Embryonic facial prominence (tissue), 1 donor: ENCODE measurements at regions not wholly inside any gene's neighbourhood (a gene's known extent, or its start where the extent isn't known, plus 50 kb on each side); places are given as distances from the start of the nearest gene placed in this dataset.
"Not testable (repeated sequence)": the region's sequence is repeated elsewhere in the genome, so short reads cannot be mapped to it uniquely, and the experiment has no call there.

Experiments
- DNase-seq: peaks from one replicate; pipeline ENCODE4 v3.0.0-alpha.2; 2016; ENCODE audit errors: extremely low spot score

GRCh38 chr11:71182791-71183677 is 69.3 kb downstream of the SHANK2 start:
- DNase-seq, result no peak

- DNase-seq, result no peak
Observed at GRCh38 chr11:71181566-71181965, 70.8 kb downstream of the SHANK2 start.

GRCh38 chr11:71180694-71181470 is 71.5 kb downstream of the SHANK2 start:
- no peak for DNase-seq

- no peak for DNase-seq
Observed at GRCh38 chr11:71179877-71180605, 72.3 kb downstream of the SHANK2 start.

GRCh38 chr11:71178076-71178475 is 74.3 kb downstream of the SHANK2 start:
- DNase-seq, result no peak

- DNase-seq, result no peak
Observed at GRCh38 chr11:71176812-71177211, 75.6 kb downstream of the SHANK2 start.

- no peak for DNase-seq
Observed at GRCh38 chr11:71173709-71174108, 78.7 kb downstream of the SHANK2 start.

- DNase-seq, result no peak
Observed at GRCh38 chr11:71172680-71173079, 79.7 kb downstream of the SHANK2 start.

- no peak for DNase-seq
Observed at GRCh38 chr11:71171576-71171975, 80.8 kb downstream of the SHANK2 start.

GRCh38 chr11:71170624-71171423 is 81.6 kb downstream of the SHANK2 start:
- no peak for DNase-seq

- no peak for DNase-seq
Observed at GRCh38 chr11:71169313-71169712, 83.1 kb downstream of the SHANK2 start.

GRCh38 chr11:71167814-71168213 is 84.6 kb downstream of the SHANK2 start:
- not testable (repeated sequence) for DNase-seq

GRCh38 chr11:71165771-71166170 is 86.6 kb downstream of the SHANK2 start:
- DNase-seq, result no peak

GRCh38 chr11:71164621-71165020 is 87.8 kb downstream of the SHANK2 start:
- no peak for DNase-seq

GRCh38 chr11:71164186-71164585 is 88.2 kb downstream of the SHANK2 start:
- no peak for DNase-seq

GRCh38 chr11:71163371-71163770 is 89.0 kb downstream of the SHANK2 start:
- DNase-seq, result no peak

- DNase-seq, result no peak
Observed at GRCh38 chr11:71158936-71159335, 93.4 kb downstream of the SHANK2 start.

GRCh38 chr11:71157676-71158075 is 94.7 kb downstream of the SHANK2 start:
- not testable (repeated sequence) for DNase-seq

- no peak for DNase-seq
Observed at GRCh38 chr11:71156301-71156700, 96.1 kb downstream of the SHANK2 start.

GRCh38 chr11:71155846-71156245 is 96.5 kb downstream of the SHANK2 start:
- no peak for DNase-seq

GRCh38 chr11:71154261-71154805 is 98.0 kb downstream of the SHANK2 start:
- no peak for DNase-seq
